Activated CD8-positive, alpha-beta memory T cell treated with anti-CD3 and anti-CD28 coated beads, Interleukin-2, amount 10 ng/mL, durations not matched to agents 7 days and 5 days (primary cell): ENCODE measurements at regions not wholly inside any gene's neighbourhood (a gene's known extent, or its start where the extent isn't known, plus 50 kb on each side); places are given as distances from the start of the nearest gene placed in this dataset.

ENCODE experiments used
- ATAC-seq: fragments of 150-1000 bp; cut with Tn5 transposase; one replicate; pipeline ENCODE4 v1.10.0; 2021; ENCODE audit warnings: moderate library complexity
- CTCF ChIA-PET: fragments of 350-600 bp; sonication (Branson Sonifier 250); formaldehyde crosslinking; loops from one replicate; lab custom pipeline; 2021; ENCODE audit warnings: antibody characterized with exemption; lab: Charles Lee
- DNase-seq: peaks from one replicate; pipeline ENCODE4 v3.0.0-alpha.2; 2020
- H3K27ac Mint-ChIP-seq: one replicate; pipeline ENCODE4 v1.8.0; 2021; ENCODE audit warnings: mild to moderate bottlenecking, mixed read lengths
- H3K27me3 Mint-ChIP-seq: one replicate; pipeline ENCODE4 v1.8.0; 2021; ENCODE audit warnings: mixed read lengths
- H3K36me3 Mint-ChIP-seq: one replicate; pipeline ENCODE4 v1.8.0; 2021; ENCODE audit warnings: mild to moderate bottlenecking, mixed read lengths
- H3K4me1 Mint-ChIP-seq: one replicate; pipeline ENCODE4 v1.8.0; 2021; ENCODE audit warnings: mixed read lengths
- H3K4me3 Mint-ChIP-seq: one replicate; pipeline ENCODE4 v1.8.0; 2021; ENCODE audit warnings: mild to moderate bottlenecking, moderate library complexity, mixed read lengths
- H3K9me3 Mint-ChIP-seq: one replicate; pipeline ENCODE4 v1.8.0; 2022; ENCODE audit warnings: low read depth, mixed read lengths

DNA sequence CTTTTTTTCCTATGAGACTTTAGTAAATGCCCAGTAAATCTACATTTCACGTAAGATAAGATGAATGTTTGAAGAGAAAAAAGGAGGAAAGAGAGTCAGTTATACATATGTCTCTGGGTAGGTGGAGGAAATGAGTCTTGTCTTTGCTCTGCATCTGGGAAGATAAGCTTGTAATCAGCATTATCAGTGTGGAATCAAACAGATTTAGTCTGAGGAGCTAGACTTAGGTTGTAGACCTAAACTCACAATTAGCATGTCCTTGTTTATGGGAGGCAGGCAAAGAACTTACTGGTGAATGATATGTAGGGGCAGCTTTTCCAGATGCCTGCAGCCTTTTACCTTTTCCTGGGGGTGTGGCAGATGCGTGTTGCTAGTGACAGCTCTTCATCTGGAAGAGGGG, 962.3 kb downstream of the TBC1D22A start:
- no peak overlapping the region for H3K4me3 Mint-ChIP-seq
- no peak for DNase-seq
- H3K9me3 Mint-ChIP-seq = no peaks in the 10 kb centered on the region
- H3K4me1 Mint-ChIP-seq = no peaks in the 10 kb centered on the region
- CTCF ChIA-PET = no interaction called here
- no peaks in the 10 kb centered on the region for H3K36me3 Mint-ChIP-seq
- H3K27ac Mint-ChIP-seq = no peak overlapping the region
- H3K27me3 Mint-ChIP-seq = peaks cover 7% of the 10 kb centered on the region
- no peak for ATAC-seq

- Mint-ChIP-seq H3K9me3 (no peaks in the 10 kb centered on the region), H3K27ac (no peak overlapping the region), H3K4me3 (no peak overlapping the region), H3K4me1 (no peaks in the 10 kb centered on the region), H3K36me3 (no peaks in the 10 kb centered on the region), H3K27me3 (peaks cover 7% of the 10 kb centered on the region)
- DNase-seq (no peak), ATAC-seq (no peak)
- CTCF ChIA-PET = no interaction called here
Observed at GRCh38 chr22:47724030-47724429, 961.6 kb downstream of the TBC1D22A start.

DNA sequence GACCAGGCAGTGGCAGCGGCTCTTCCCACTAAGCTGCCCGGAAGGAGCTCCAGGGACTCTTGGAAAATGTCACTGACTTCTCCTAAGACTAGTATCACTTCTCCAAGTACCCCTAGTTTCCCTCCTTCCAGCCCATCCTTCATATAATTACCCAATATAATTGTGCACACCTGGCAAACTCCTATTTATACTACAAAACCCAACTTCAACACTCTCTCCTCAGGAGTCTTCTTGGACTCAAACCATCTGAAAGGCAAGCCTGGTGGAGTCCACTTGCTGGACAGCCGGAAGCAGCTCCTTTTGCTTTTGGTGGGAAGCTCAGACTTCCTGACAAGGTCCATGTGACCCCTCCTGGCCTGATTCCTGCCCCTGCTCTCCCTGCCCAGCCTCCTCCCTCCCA, 955.9 kb downstream of the TBC1D22A start:
- no peak for ATAC-seq
- no peak for DNase-seq
- CTCF ChIA-PET = no interaction called here
- no peaks in the 10 kb centered on the region for H3K9me3 Mint-ChIP-seq
- no peak overlapping the region for H3K4me3 Mint-ChIP-seq
- H3K27ac Mint-ChIP-seq = no peak overlapping the region
- no peaks in the 10 kb centered on the region for H3K36me3 Mint-ChIP-seq
- H3K27me3 Mint-ChIP-seq = no peaks in the 10 kb centered on the region
- H3K4me1 Mint-ChIP-seq = no peaks in the 10 kb centered on the region

DNA sequence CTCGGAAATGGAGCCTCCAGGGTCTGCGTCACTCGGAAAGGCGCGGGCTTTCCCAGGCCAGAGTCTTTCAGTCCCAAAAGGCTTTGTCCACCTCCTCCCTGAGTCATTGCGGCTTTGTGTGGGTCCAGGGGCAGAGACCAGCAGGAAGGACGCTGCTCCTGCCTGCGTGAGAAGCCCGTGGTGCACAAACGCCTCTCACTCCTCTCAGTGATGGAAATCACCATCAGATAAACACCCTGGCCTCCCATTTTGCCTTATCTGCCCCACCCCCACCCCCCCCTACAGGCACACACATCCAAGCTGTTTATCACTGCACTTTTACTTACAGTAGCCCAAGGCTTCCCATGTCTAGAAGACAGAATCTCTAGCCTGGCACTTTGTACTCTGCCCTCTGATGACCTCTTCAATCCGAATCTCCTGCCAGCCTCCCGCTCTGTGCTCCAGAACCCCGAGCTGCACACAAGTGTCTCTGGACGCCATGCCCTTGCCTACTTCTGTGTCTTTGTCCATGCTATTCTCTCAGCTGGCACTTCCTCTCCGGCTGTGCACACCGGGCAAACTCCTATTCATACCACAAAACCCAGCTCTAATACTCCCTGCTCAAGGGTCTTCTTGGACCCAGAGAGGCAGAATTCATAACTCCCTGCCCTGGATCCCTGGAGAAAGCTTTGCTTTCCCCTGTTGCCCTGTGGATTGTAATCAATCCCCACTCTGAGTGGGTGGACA, 954.6 kb downstream of the TBC1D22A start:
- Mint-ChIP-seq H3K36me3 (no peaks in the 10 kb centered on the region), H3K27ac (no peak overlapping the region), H3K9me3 (no peaks in the 10 kb centered on the region), H3K27me3 (no peaks in the 10 kb centered on the region), H3K4me3 (no peak overlapping the region), H3K4me1 (no peaks in the 10 kb centered on the region)
- no peak for ATAC-seq
- no peak for DNase-seq
- CTCF ChIA-PET = no interaction called here

- Mint-ChIP-seq H3K36me3 (no peaks in the 10 kb centered on the region), H3K9me3 (no peaks in the 10 kb centered on the region), H3K4me3 (no peak overlapping the region), H3K27ac (no peak overlapping the region), H3K4me1 (no peaks in the 10 kb centered on the region), H3K27me3 (no peaks in the 10 kb centered on the region)
- CTCF ChIA-PET = no interaction called here
- ATAC-seq = no peak
- no peak for DNase-seq
Observed at GRCh38 chr22:47715866-47716578, 953.6 kb downstream of the TBC1D22A start.

DNA sequence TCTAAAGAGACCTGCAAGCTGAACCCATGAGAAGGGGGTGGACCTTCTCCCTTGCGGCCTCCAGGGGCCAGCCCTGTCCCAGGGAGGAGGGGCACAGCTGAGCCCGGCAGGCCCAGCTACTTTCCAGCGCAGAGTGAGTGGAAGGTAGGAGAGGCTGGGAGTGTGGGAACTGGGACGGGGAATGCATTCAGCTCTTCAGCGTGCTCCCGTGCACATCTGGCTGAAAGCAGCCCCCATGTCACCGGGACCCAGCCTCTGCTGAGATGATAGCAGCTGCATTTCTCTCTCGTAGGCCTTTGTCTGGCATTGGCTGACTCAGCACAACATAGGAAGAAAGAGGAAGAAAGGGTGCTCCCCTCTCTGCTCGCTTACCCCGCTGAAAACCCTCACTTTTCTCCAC, 951.5 kb downstream of the TBC1D22A start:
- Mint-ChIP-seq H3K27me3 (peaks cover 7% of the 10 kb centered on the region), H3K27ac (no peak overlapping the region), H3K4me3 (no peak overlapping the region), H3K4me1 (no peaks in the 10 kb centered on the region), H3K9me3 (no peaks in the 10 kb centered on the region), H3K36me3 (no peaks in the 10 kb centered on the region)
- ATAC-seq = no peak
- CTCF ChIA-PET = no interaction called here
- DNase-seq = no peak

DNA sequence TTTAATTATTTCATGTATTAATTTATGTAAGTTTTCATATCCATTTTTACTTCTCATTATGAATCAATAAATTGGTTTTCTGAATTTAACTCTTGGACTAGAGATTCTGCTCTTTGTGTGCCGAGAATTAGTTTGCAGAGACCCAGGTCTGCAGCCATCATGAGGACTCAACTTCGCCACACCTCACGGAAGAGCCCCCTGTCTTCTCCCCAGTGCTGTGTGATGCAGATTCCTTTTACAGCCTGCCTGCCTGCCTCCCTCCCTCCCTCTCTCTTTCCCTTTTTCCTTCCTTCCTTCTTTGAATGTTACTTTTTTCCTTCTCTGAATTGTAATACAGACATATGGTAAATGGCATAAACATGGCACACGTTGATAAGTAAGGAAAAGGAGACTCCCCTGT, 947.7 kb downstream of the TBC1D22A start:
- CTCF ChIA-PET = no interaction called here
- no peaks in the 10 kb centered on the region for H3K9me3 Mint-ChIP-seq

GRCh38 chr22:47705350-47705749, 942.9 kb downstream of the TBC1D22A start:
- no peak for DNase-seq
- Mint-ChIP-seq H3K27ac (no peak overlapping the region), H3K36me3 (no peaks in the 10 kb centered on the region), H3K9me3 (no peaks in the 10 kb centered on the region), H3K4me3 (no peak overlapping the region), H3K27me3 (peaks cover 4% of the 10 kb centered on the region), H3K4me1 (no peaks in the 10 kb centered on the region)
- no peak for ATAC-seq
- CTCF ChIA-PET = no interaction called here

More for the DNA sequence above, 947.7 kb downstream of the TBC1D22A start:
- DNase-seq (no peak), ATAC-seq (no peak)
- Mint-ChIP-seq H3K36me3 (no peaks in the 10 kb centered on the region), H3K4me1 (no peaks in the 10 kb centered on the region), H3K4me3 (no peak overlapping the region), H3K27me3 (peaks cover 7% of the 10 kb centered on the region), H3K27ac (no peak overlapping the region)

DNA sequence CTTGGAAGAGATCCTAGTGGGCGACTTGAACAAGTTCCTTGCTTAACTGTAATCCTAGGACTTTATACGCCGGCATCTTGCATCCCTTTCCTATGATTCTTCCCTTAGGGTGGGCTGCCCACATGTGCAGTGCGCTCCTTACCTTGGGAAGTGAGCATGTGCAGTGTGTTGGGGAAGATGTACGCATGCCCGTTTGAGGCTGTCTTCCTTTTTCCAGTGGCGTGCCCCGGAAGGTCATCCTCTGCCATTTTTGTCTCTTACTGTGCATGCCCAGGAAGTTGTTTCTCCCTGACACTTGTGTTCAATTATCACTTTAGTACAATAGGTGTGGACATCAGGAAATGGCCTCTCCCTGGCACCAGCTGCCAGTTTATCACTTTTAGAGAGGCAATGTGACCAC, 936.5 kb downstream of the TBC1D22A start:
- H3K4me1 Mint-ChIP-seq = no peaks in the 10 kb centered on the region
- CTCF ChIA-PET = no interaction called here
- DNase-seq (no peak), ATAC-seq (no peak)
- H3K4me3 Mint-ChIP-seq = no peak overlapping the region
- H3K27me3 Mint-ChIP-seq = no peaks in the 10 kb centered on the region
- no peaks in the 10 kb centered on the region for H3K9me3 Mint-ChIP-seq
- H3K36me3 Mint-ChIP-seq = no peaks in the 10 kb centered on the region
- H3K27ac Mint-ChIP-seq = no peak overlapping the region

GRCh38 chr22:47697861-47698260, 935.4 kb downstream of the TBC1D22A start:
- H3K4me3 Mint-ChIP-seq = no peak overlapping the region
- H3K36me3 Mint-ChIP-seq = no peaks in the 10 kb centered on the region
- no peaks in the 10 kb centered on the region for H3K27me3 Mint-ChIP-seq
- CTCF ChIA-PET = no interaction called here
- DNase-seq (no peak), ATAC-seq (no peak)
- H3K27ac Mint-ChIP-seq = no peak overlapping the region
- no peaks in the 10 kb centered on the region for H3K9me3 Mint-ChIP-seq
- no peaks in the 10 kb centered on the region for H3K4me1 Mint-ChIP-seq

GRCh38 chr22:47696776-47697175, 934.3 kb downstream of the TBC1D22A start:
- no peak for DNase-seq
- ATAC-seq = no peak
- CTCF ChIA-PET = no interaction called here
- no peak overlapping the region for H3K27ac Mint-ChIP-seq
- no peak overlapping the region for H3K4me3 Mint-ChIP-seq
- no peaks in the 10 kb centered on the region for H3K36me3 Mint-ChIP-seq
- no peaks in the 10 kb centered on the region for H3K27me3 Mint-ChIP-seq
- H3K4me1 Mint-ChIP-seq = no peaks in the 10 kb centered on the region
- no peaks in the 10 kb centered on the region for H3K9me3 Mint-ChIP-seq

GRCh38 chr22:47695176-47695575, 932.7 kb downstream of the TBC1D22A start:
- DNase-seq (no peak), ATAC-seq (no peak)
- Mint-ChIP-seq H3K27ac (no peak overlapping the region), H3K27me3 (no peaks in the 10 kb centered on the region), H3K4me3 (no peak overlapping the region), H3K4me1 (no peaks in the 10 kb centered on the region), H3K36me3 (no peaks in the 10 kb centered on the region), H3K9me3 (no peaks in the 10 kb centered on the region)
- CTCF ChIA-PET = no interaction called here

DNA sequence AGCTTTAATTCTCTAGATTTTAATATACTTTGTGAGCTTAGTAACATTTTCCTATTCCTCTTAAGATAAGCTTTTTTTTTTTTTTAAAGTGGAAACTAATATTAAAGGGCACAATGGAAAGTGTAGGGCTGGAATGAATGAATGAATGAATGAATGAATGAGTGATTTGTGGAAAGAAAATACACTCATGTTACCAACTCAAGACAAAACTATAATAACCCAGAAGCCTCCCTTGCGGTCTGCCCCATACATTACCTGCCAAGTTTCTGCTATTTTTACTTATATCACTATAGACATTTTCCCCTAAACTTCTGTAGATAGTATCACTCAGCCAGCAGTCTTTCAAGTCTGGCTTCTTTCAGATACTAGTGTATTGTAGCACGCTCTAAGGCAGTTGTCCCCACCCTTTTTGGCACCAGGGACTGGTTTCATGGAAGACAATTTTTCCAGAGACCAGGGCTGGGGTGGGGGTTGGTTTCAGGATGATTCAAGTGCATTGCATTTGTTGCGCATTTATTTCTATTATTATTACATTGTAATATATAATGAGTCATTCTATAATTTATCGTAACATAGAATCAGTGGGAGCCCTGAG, 932.2 kb downstream of the TBC1D22A start:
- ATAC-seq (no peak), DNase-seq (no peak)
- no peaks in the 10 kb centered on the region for H3K36me3 Mint-ChIP-seq
- H3K27ac Mint-ChIP-seq = no peak overlapping the region
- no peaks in the 10 kb centered on the region for H3K27me3 Mint-ChIP-seq
- no peaks in the 10 kb centered on the region for H3K9me3 Mint-ChIP-seq
- H3K4me3 Mint-ChIP-seq = no peak overlapping the region
- H3K4me1 Mint-ChIP-seq = no peaks in the 10 kb centered on the region
- CTCF ChIA-PET = no interaction called here

DNA sequence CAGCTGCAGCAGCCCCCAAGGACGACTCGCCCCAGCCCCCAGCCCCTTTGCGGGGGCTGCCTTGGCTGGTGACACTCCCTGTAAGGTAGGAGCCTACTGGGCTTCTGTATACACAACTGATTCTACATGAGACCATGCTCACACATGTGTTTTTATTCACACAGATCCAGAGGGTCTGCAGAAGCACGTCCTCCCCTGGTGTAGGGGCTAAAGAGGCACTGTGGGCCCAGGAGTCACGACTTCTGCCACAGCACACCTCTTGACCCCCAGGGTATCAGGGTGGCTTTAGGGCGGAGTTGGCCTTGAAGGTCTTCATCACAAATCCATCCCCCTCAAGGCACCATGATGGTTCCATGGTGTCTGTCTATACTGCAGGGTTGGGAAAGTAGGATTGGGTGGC, 931.2 kb downstream of the TBC1D22A start:
- Mint-ChIP-seq H3K9me3 (no peaks in the 10 kb centered on the region), H3K4me3 (no peak overlapping the region), H3K27me3 (no peaks in the 10 kb centered on the region), H3K4me1 (no peaks in the 10 kb centered on the region), H3K36me3 (no peaks in the 10 kb centered on the region), H3K27ac (no peak overlapping the region)
- CTCF ChIA-PET = no interaction called here
- ATAC-seq = no peak
- DNase-seq = no peak
